WTC11 (cell line): ENCODE measurements at regions not wholly inside any gene's neighbourhood (a gene's known extent, or its start where the extent isn't known, plus 50 kb on each side); places are given as distances from the start of the nearest gene placed in this dataset.

Experiments
- ATAC-seq: fragments of 200-7000 bp; cut with Tn5 transposase; 2 replicates; pipeline ENCODE4 v1.10.0; 2021; ENCODE audit warnings: mild to moderate bottlenecking, moderate library complexity
- CTCF ChIA-PET: fragments of 300-600 bp; sonication (Branson Sonifier 250); formaldehyde crosslinking; loops from one replicate; lab custom pipeline; 2021; ENCODE audit warnings: antibody characterized with exemption; lab: Charles Lee
- POLR2A ChIA-PET: fragments of 350-600 bp; sonication (Branson Sonifier 250); formaldehyde crosslinking; loops from one replicate; lab custom pipeline; 2021; ENCODE audit warnings: antibody characterized with exemption; lab: Charles Lee
- DNase-seq: peaks from one replicate; pipeline ENCODE4 v3.0.0; 2021; ENCODE audit warnings: low spot score
- H3K27ac Mint-ChIP-seq: 2 replicates; pipeline ENCODE4 v1.8.0; 2021; ENCODE audit warnings: mixed read lengths
- H3K27me3 Mint-ChIP-seq: 2 replicates; pipeline ENCODE4 v1.8.0; 2021; ENCODE audit warnings: low read depth, mild to moderate bottlenecking, moderate library complexity, mixed read lengths
- H3K36me3 Mint-ChIP-seq: 2 replicates; pipeline ENCODE4 v1.8.0; 2021; ENCODE audit warnings: mixed read lengths
- H3K4me1 Mint-ChIP-seq: 2 replicates; pipeline ENCODE4 v1.8.0; 2022; ENCODE audit warnings: mixed read lengths
- H3K4me3 Mint-ChIP-seq: 2 replicates; pipeline ENCODE4 v1.8.0; 2021; ENCODE audit warnings: mild to moderate bottlenecking, moderate library complexity, mixed read lengths
- H3K9me3 Mint-ChIP-seq: 2 replicates; pipeline ENCODE4 v1.8.0; 2021; ENCODE audit warnings: mixed read lengths
- AFF4 ChIP-seq: sonication (generic); formaldehyde crosslinking; IDR thresholded peaks from 2 replicates; pipeline ENCODE4 v1.8.1; 2023; ENCODE audit warnings: mild to moderate bottlenecking, missing genetic modification reagents, borderline replicate concordance
- E2F4 ChIP-seq: sonication (generic); formaldehyde crosslinking; IDR thresholded peaks from 2 replicates; pipeline ENCODE4 v1.8.1; 2022; ENCODE audit warnings: low read depth, mild to moderate bottlenecking, moderate library complexity, missing genetic modification reagents, borderline replicate concordance
- ERG ChIP-seq: fragments of 250-450 bp; sonication (Bioruptor Pico); IDR thresholded peaks from 2 replicates; pipeline ENCODE4 v1.8.0; 2021; ENCODE audit warnings: mild to moderate bottlenecking
- ETV6 ChIP-seq: sonication (generic); formaldehyde crosslinking; IDR thresholded peaks from 2 replicates; pipeline ENCODE4 v1.8.1; 2022; ENCODE audit warnings: mild to moderate bottlenecking, missing genetic modification reagents
- FOXP4 ChIP-seq: sonication (generic); formaldehyde crosslinking; IDR thresholded peaks from 2 replicates; pipeline ENCODE4 v1.8.0; 2022; ENCODE audit warnings: mild to moderate bottlenecking, missing genetic modification reagents
- GTF2I ChIP-seq: fragments of 250-450 bp; sonication (Bioruptor Pico); conservative IDR thresholded peaks from 2 replicates; pipeline ENCODE4 v1.4.0; 2021; ENCODE audit warnings: mild to moderate bottlenecking
- JAZF1 ChIP-seq: fragments of 250-450 bp; sonication (Bioruptor Pico); IDR thresholded peaks from 2 replicates; pipeline ENCODE4 v1.9.0; 2021; ENCODE audit warnings: moderate library complexity, mild to moderate bottlenecking, inconsistent platforms
- MLX ChIP-seq: sonication (generic); formaldehyde crosslinking; IDR thresholded peaks from 2 replicates; pipeline ENCODE4 v1.8.1; 2023; ENCODE audit warnings: mild to moderate bottlenecking, missing genetic modification reagents, moderate library complexity
- NFYB ChIP-seq: sonication (generic); formaldehyde crosslinking; conservative IDR thresholded peaks from 2 replicates; pipeline ENCODE4 v1.8.0; 2022; ENCODE audit warnings: low read depth, missing genetic modification reagents
- NR1H2 ChIP-seq: sonication (generic); formaldehyde crosslinking; IDR thresholded peaks from 2 replicates; pipeline ENCODE4 v1.9.0; 2021; ENCODE audit warnings: mild to moderate bottlenecking, moderate library complexity, missing genetic modification reagents
- NR2C2 ChIP-seq: sonication (generic); formaldehyde crosslinking; IDR thresholded peaks from 2 replicates; pipeline ENCODE4 v1.8.0; 2022; ENCODE audit warnings: mild to moderate bottlenecking, missing genetic modification reagents
- NR3C1 ChIP-seq: sonication (generic); formaldehyde crosslinking; conservative IDR thresholded peaks from 2 replicates; pipeline ENCODE4 v1.8.1; 2023; ENCODE audit warnings: low read depth, mild to moderate bottlenecking, missing genetic modification reagents
- PREB ChIP-seq: sonication (generic); formaldehyde crosslinking; IDR thresholded peaks from 2 replicates; pipeline ENCODE4 v1.8.1; 2022; ENCODE audit warnings: mild to moderate bottlenecking, missing genetic modification reagents, moderate library complexity, borderline replicate concordance
- SMAD4 ChIP-seq: sonication (generic); formaldehyde crosslinking; IDR thresholded peaks from 2 replicates; pipeline ENCODE4 v1.8.0; 2022; ENCODE audit warnings: mild to moderate bottlenecking, missing genetic modification reagents
- SOX15 ChIP-seq: fragments of 250-450 bp; sonication (Bioruptor Pico); IDR thresholded peaks from 2 replicates; pipeline ENCODE4 v1.9.0; 2021; ENCODE audit warnings: mild to moderate bottlenecking
- ZNF416 ChIP-seq: fragments of 250-450 bp; sonication (Bioruptor Pico); IDR thresholded peaks from 2 replicates; pipeline ENCODE4 v1.9.0; 2021; ENCODE audit warnings: mild to moderate bottlenecking, inconsistent platforms

GRCh38 chr5:53160895-53161294 lies 51.3 kb upstream of the MOCS2 start:
- Mint-ChIP-seq H3K4me1 (no peaks in the 10 kb centered on the region), H3K27ac (no peak overlapping the region), H3K9me3 (no peaks in the 10 kb centered on the region), H3K36me3 (no peaks in the 10 kb centered on the region), H3K4me3 (no peak overlapping the region), H3K27me3 (no peaks in the 10 kb centered on the region)
- TF ChIP-seq ERG (CRISPR knock-in tag) (no peak), ETV6 (CRISPR knock-in tag) (no peak), NR3C1 (no peak)
- ChIA-PET CTCF (no interaction called here), POLR2A (no interaction called here)
- ATAC-seq: no peak
- no peak for DNase-seq

- no peaks in the 10 kb centered on the region for H3K27me3 Mint-ChIP-seq
These were observed 52.3 kb upstream of the MOCS2 start for GRCh38 chr5:53161876-53162275.

More at GRCh38 chr5:53161876-53162275, 52.3 kb upstream of the MOCS2 start:
- POLR2A ChIA-PET: no interaction called here
- H3K9me3 Mint-ChIP-seq: no peaks in the 10 kb centered on the region
- DNase-seq (no peak), ATAC-seq (no peak)
- H3K4me3 Mint-ChIP-seq: no peak overlapping the region
- H3K27ac Mint-ChIP-seq: no peak overlapping the region
- CTCF ChIA-PET: interaction anchor here (0.7 kb wide), 1 partner anchor 9 kb away, joined by 3 read pairs; no protein-coding TSS in a partner anchor
- H3K36me3 Mint-ChIP-seq: no peaks in the 10 kb centered on the region
- no peak for TF ChIP-seq E2F4 (CRISPR knock-in tag)
- no peak for TF ChIP-seq AFF4
- no peak for TF ChIP-seq JAZF1 (CRISPR knock-in tag)
- TF ChIP-seq GTF2I (CRISPR knock-in tag): no peak
- no peak for TF ChIP-seq MLX (CRISPR knock-in tag)
- no peak for TF ChIP-seq NR1H2 (CRISPR knock-in tag)
- no peak for TF ChIP-seq ZNF416 (CRISPR knock-in tag)
- TF ChIP-seq PREB (CRISPR knock-in tag): no peak
- no peak for TF ChIP-seq NFYB (CRISPR knock-in tag)
- no peak for TF ChIP-seq FOXP4 (CRISPR knock-in tag)
- no peak for TF ChIP-seq NR2C2 (CRISPR knock-in tag)
- TF ChIP-seq SMAD4 (CRISPR knock-in tag): no peak
- TF ChIP-seq SOX15 (CRISPR knock-in tag): no peak
- no peaks in the 10 kb centered on the region for H3K4me1 Mint-ChIP-seq
